MCF 10A (cell line): ENCODE measurements at regions not wholly inside any gene's neighbourhood (a gene's known extent, or its start where the extent isn't known, plus 50 kb on each side); places are given as distances from the start of the nearest gene placed in this dataset.

Experiments used
- BruUV-seq: library from RNA; stranded (reverse); fragments of 400-500 nt; replicated peaks from 2 replicates; lab custom pipeline; 2021; lab: Mats Ljungman, UMichigan
- CTCF ChIA-PET: fragments of 300-600 bp; sonication (Branson Sonifier 250); formaldehyde crosslinking; extraction: SDS; loops from one replicate; lab custom pipeline; 2021; ENCODE audit warnings: antibody characterized with exemption, inconsistent platforms; lab: Yijun Ruan, JAX
- POLR2A ChIA-PET: fragments of 300-600, 350-650 bp; sonication (Branson Sonifier 250); formaldehyde crosslinking; extraction: SDS; loops from one replicate; lab custom pipeline; 2020; ENCODE audit warnings: antibody characterized with exemption, inconsistent platforms; lab: Yijun Ruan, JAX
- DNase-seq: peaks from one replicate; pipeline ENCODE4 v3.0.0-alpha.2; 2018; ENCODE audit not compliant: unreplicated experiment
- H3K27ac Mint-ChIP-seq: one replicate; pipeline ENCODE4 v1.8.0; 2022; ENCODE audit warnings: mild to moderate bottlenecking, low read depth, mixed read lengths; ENCODE audit not compliant: unreplicated experiment
- H3K27me3 Mint-ChIP-seq: one replicate; pipeline ENCODE4 v1.8.0; 2022; ENCODE audit warnings: mixed read lengths; ENCODE audit not compliant: insufficient read depth, unreplicated experiment
- H3K36me3 Mint-ChIP-seq: one replicate; pipeline ENCODE4 v1.8.0; 2022; ENCODE audit warnings: mild to moderate bottlenecking, moderate library complexity, mixed read lengths; ENCODE audit not compliant: insufficient read depth, unreplicated experiment
- H3K4me1 Mint-ChIP-seq: one replicate; pipeline ENCODE4 v1.8.0; 2022; ENCODE audit warnings: mixed read lengths; ENCODE audit not compliant: insufficient read depth, unreplicated experiment
- H3K4me3 Mint-ChIP-seq: one replicate; pipeline ENCODE4 v1.8.0; 2022; ENCODE audit warnings: mild to moderate bottlenecking, moderate library complexity, mixed read lengths; ENCODE audit not compliant: unreplicated experiment
- H3K9me3 Mint-ChIP-seq: one replicate; pipeline ENCODE4 v1.8.0; 2022; ENCODE audit warnings: mixed read lengths; ENCODE audit not compliant: unreplicated experiment
- CTCF ChIP-seq: fragments of 200-600 bp; IDR thresholded peaks from one replicate; pipeline ENCODE4 v1.8.0; 2022; ENCODE audit warnings: antibody characterized with exemption, mild to moderate bottlenecking; ENCODE audit not compliant: unreplicated experiment
- intact Hi-C: fragments of 100-400 bp; cut with micrococcal nuclease; formaldehyde crosslinking; loops from 2 replicates; pipeline ENCODE4 v1.14.1; 2022

- H3K27me3 Mint-ChIP-seq, result no peaks in the 10 kb centered on the region
- H3K4me1 Mint-ChIP-seq, result no peaks in the 10 kb centered on the region
- no peak for DNase-seq
- no peak for TF ChIP-seq CTCF
- POLR2A ChIA-PET, result interaction anchor here (0.5 kb wide), 1 partner anchor 1371 kb away, joined by 3 read pairs; the partner anchor contains the start of gene TAF3
- CTCF ChIA-PET, result no interaction called here
- H3K27ac Mint-ChIP-seq, result no peak overlapping the region
- intact Hi-C loops, result no loop called here
- no peak overlapping the region for H3K4me3 Mint-ChIP-seq
- H3K36me3 Mint-ChIP-seq, result no peaks in the 10 kb centered on the region
- H3K9me3 Mint-ChIP-seq, result no peaks in the 10 kb centered on the region
- BruUV-seq, result no TSS peak
Measured at GRCh38 chr10:9189448-9189847, 1135.0 kb downstream of the GATA3 start.

GRCh38 chr10:9193120-9193519 lies 1138.6 kb downstream of the GATA3 start:
- ChIA-PET POLR2A (no interaction called here), CTCF (no interaction called here)
- no peak for DNase-seq
- Mint-ChIP-seq H3K27ac (no peak overlapping the region), H3K27me3 (no peaks in the 10 kb centered on the region), H3K9me3 (no peaks in the 10 kb centered on the region), H3K4me1 (no peaks in the 10 kb centered on the region), H3K4me3 (no peak overlapping the region), H3K36me3 (no peaks in the 10 kb centered on the region)
- intact Hi-C loops, result no loop called here
- no TSS peak for BruUV-seq
- no peak for TF ChIP-seq CTCF

GRCh38 chr10:9195385-9195784 lies 1140.9 kb downstream of the GATA3 start:
- ChIA-PET POLR2A (no interaction called here), CTCF (no interaction called here)
- no peak for TF ChIP-seq CTCF
- Mint-ChIP-seq H3K36me3 (no peaks in the 10 kb centered on the region), H3K27me3 (no peaks in the 10 kb centered on the region), H3K4me3 (no peak overlapping the region), H3K27ac (no peak overlapping the region), H3K9me3 (no peaks in the 10 kb centered on the region), H3K4me1 (no peaks in the 10 kb centered on the region)
- no TSS peak for BruUV-seq
- DNase-seq, result no peak
- intact Hi-C loops, result no loop called here

- no peaks in the 10 kb centered on the region for H3K27me3 Mint-ChIP-seq
- no peak overlapping the region for H3K4me3 Mint-ChIP-seq
- H3K36me3 Mint-ChIP-seq, result no peaks in the 10 kb centered on the region
- peak overlapping the region; percentile 2 for H3K27ac Mint-ChIP-seq
- ChIA-PET POLR2A (interaction anchor here (0.6 to 1.1 kb wide), 2 partner anchors 10 to 1012 kb away, joined by 3 read pairs; no protein-coding TSS in a partner anchor), CTCF (interaction anchor here (0.6 to 1.5 kb wide), 2 partner anchors 11 to 13 kb away, joined by 3 read pairs; no protein-coding TSS in a partner anchor)
- H3K9me3 Mint-ChIP-seq, result no peaks in the 10 kb centered on the region
- no TSS peak for BruUV-seq
- no peak for TF ChIP-seq CTCF
- DNase-seq, result no peak
- intact Hi-C loops, result no loop called here
- H3K4me1 Mint-ChIP-seq, result no peaks in the 10 kb centered on the region
Measured at GRCh38 chr10:9198611-9199010, 1144.1 kb downstream of the GATA3 start.
